ENCODE measurements at regions not wholly inside any gene's neighbourhood (a gene's known extent, or its start where the extent isn't known, plus 50 kb on each side); places are given as distances from the start of the nearest gene placed in this dataset.

GRCh38 chr14:100386846-100387245, 63.7 kb downstream of the SLC25A47 start:
- no peaks in the 10 kb centered on the region for H4K20me1 ChIP-seq (ENCODE audit: control insufficient read depth, extremely low read depth, insufficient read depth, low read length)
- no peak for TF ChIP-seq CTCF (conservative IDR thresholded peaks at IDR 0.05 in 1 of 2, IDR thresholded peaks at IDR 0.05 in 1 of 2; ENCODE audit: low read depth in 1 of 2, low read length in 2 of 2)
- no peak for TF ChIP-seq EZH2 (IDR thresholded peaks at IDR 0.05; ENCODE audit: low read length, missing control alignments)
- no peak overlapping the region for H3K9ac ChIP-seq (ENCODE audit: insufficient read depth, low read length)
- H3K36me3 ChIP-seq (ENCODE audit: control insufficient read depth, insufficient read depth, low read length) = peaks cover 3% of the 10 kb centered on the region
- no peak overlapping the region for H3K27ac ChIP-seq (ENCODE audit: insufficient read depth, low read length)
- no peaks in the 10 kb centered on the region for H3K27me3 ChIP-seq (ENCODE audit: control insufficient read depth, insufficient read depth, low read length)
- H3K9me3 ChIP-seq (ENCODE audit: control insufficient read depth, insufficient read depth, low read depth, low read length) = no peaks in the 10 kb centered on the region
- H3K4me1 ChIP-seq (ENCODE audit: control insufficient read depth, extremely low read depth, insufficient read depth, low read length) = peaks cover 8% of the 10 kb centered on the region
- no peak overlapping the region for H2AFZ ChIP-seq (ENCODE audit: low read length)
- DNase-seq (ENCODE audit: low read depth in 2 of 2) = no peak
- H3K4me3 ChIP-seq (replicated peaks in 1 of 4; ENCODE audit: control extremely low read depth in 1 of 4, insufficient read depth in 1 of 4, low read depth in 3 of 4, low read length in 4 of 4) = no peak overlapping the region
- H3K79me2 ChIP-seq (ENCODE audit: control insufficient read depth, insufficient read depth, low read length) = peaks cover 2% of the 10 kb centered on the region
- no peak overlapping the region for H3K4me2 ChIP-seq (ENCODE audit: extremely low read depth, insufficient read depth, low read length)

GRCh38 chr14:100387450-100387849, 64.3 kb downstream of the SLC25A47 start:
- no peak overlapping the region for H3K27ac ChIP-seq (ENCODE audit: insufficient read depth, low read length)
- H3K79me2 ChIP-seq (ENCODE audit: control insufficient read depth, insufficient read depth, low read length) = peaks cover 2% of the 10 kb centered on the region
- no peak for DNase-seq (ENCODE audit: low read depth in 2 of 2)
- H3K4me3 ChIP-seq (replicated peaks in 1 of 4; ENCODE audit: control extremely low read depth in 1 of 4, insufficient read depth in 1 of 4, low read depth in 3 of 4, low read length in 4 of 4) = no peak overlapping the region
- no peak overlapping the region for H3K4me2 ChIP-seq (ENCODE audit: extremely low read depth, insufficient read depth, low read length)
- peaks cover 3% of the 10 kb centered on the region for H3K36me3 ChIP-seq (ENCODE audit: control insufficient read depth, insufficient read depth, low read length)
- TF ChIP-seq CTCF (conservative IDR thresholded peaks at IDR 0.05 in 1 of 2, IDR thresholded peaks at IDR 0.05 in 1 of 2; ENCODE audit: low read depth in 1 of 2, low read length in 2 of 2) = no peak
- no peak for TF ChIP-seq EZH2 (IDR thresholded peaks at IDR 0.05; ENCODE audit: low read length, missing control alignments)
- no peak overlapping the region for H3K9ac ChIP-seq (ENCODE audit: insufficient read depth, low read length)
- H2AFZ ChIP-seq (ENCODE audit: low read length) = no peak overlapping the region
- no peaks in the 10 kb centered on the region for H4K20me1 ChIP-seq (ENCODE audit: control insufficient read depth, extremely low read depth, insufficient read depth, low read length)
- no peaks in the 10 kb centered on the region for H3K27me3 ChIP-seq (ENCODE audit: control insufficient read depth, insufficient read depth, low read length)
- peaks cover 10% of the 10 kb centered on the region for H3K4me1 ChIP-seq (ENCODE audit: control insufficient read depth, extremely low read depth, insufficient read depth, low read length)
- H3K9me3 ChIP-seq (ENCODE audit: control insufficient read depth, insufficient read depth, low read depth, low read length) = no peaks in the 10 kb centered on the region

- no peak for DNase-seq (ENCODE audit: low read depth in 2 of 2)
- peaks cover 14% of the 10 kb centered on the region for H3K4me1 ChIP-seq (ENCODE audit: control insufficient read depth, extremely low read depth, insufficient read depth, low read length)
- no peak overlapping the region for H3K9ac ChIP-seq (ENCODE audit: insufficient read depth, low read length)
- no peak overlapping the region for H3K27ac ChIP-seq (ENCODE audit: insufficient read depth, low read length)
- H3K27me3 ChIP-seq (ENCODE audit: control insufficient read depth, insufficient read depth, low read length) = no peaks in the 10 kb centered on the region
- TF ChIP-seq EZH2 (IDR thresholded peaks at IDR 0.05; ENCODE audit: low read length, missing control alignments) (no peak), CTCF (conservative IDR thresholded peaks at IDR 0.05 in 1 of 2, IDR thresholded peaks at IDR 0.05 in 1 of 2; ENCODE audit: low read depth in 1 of 2, low read length in 2 of 2) (no peak)
- H3K36me3 ChIP-seq (ENCODE audit: control insufficient read depth, insufficient read depth, low read length) = no peaks in the 10 kb centered on the region
- no peak overlapping the region for H2AFZ ChIP-seq (ENCODE audit: low read length)
- no peak overlapping the region for H3K4me3 ChIP-seq (replicated peaks in 1 of 4; ENCODE audit: control extremely low read depth in 1 of 4, insufficient read depth in 1 of 4, low read depth in 3 of 4, low read length in 4 of 4)
- H3K79me2 ChIP-seq (ENCODE audit: control insufficient read depth, insufficient read depth, low read length) = peaks cover 4% of the 10 kb centered on the region
- no peaks in the 10 kb centered on the region for H4K20me1 ChIP-seq (ENCODE audit: control insufficient read depth, extremely low read depth, insufficient read depth, low read length)
- peak overlapping the region; percentile 15 for H3K4me2 ChIP-seq (ENCODE audit: extremely low read depth, insufficient read depth, low read length)
- H3K9me3 ChIP-seq (ENCODE audit: control insufficient read depth, insufficient read depth, low read depth, low read length) = no peaks in the 10 kb centered on the region
These were observed 65.2 kb downstream of the SLC25A47 start for GRCh38 chr14:100388103-100389054.

All from fibroblast of lung (primary cell).